Mucosa of descending colon (tissue), 3 donors: ENCODE measurements at regions not wholly inside any gene's neighbourhood (a gene's known extent, or its start where the extent isn't known, plus 50 kb on each side); places are given as distances from the start of the nearest gene placed in this dataset.

Experiments
- ATAC-seq: fragments of 200-7000 bp; cut with Tn5 transposase; one replicate; pipeline ENCODE4 v1.9.1; 2020; ENCODE audit warnings: mild to moderate bottlenecking, moderate library complexity
- DNase-seq, 3 donors: peaks; one replicate each; pipeline ENCODE4 v3.0.0-alpha.2; 2020
- H3K36me3 ChIP-seq: fragments of 200-600 bp; one replicate; pipeline ENCODE4 v1.8.0; 2021; ENCODE audit warnings: low read depth, mild to moderate bottlenecking
- H3K4me1 ChIP-seq: fragments of 200-600 bp; one replicate; pipeline ENCODE4 v1.8.0; 2021; ENCODE audit warnings: low read depth, mild to moderate bottlenecking
- H3K4me3 ChIP-seq: fragments of 200-600 bp; one replicate; pipeline ENCODE4 v1.8.0; 2021; ENCODE audit warnings: mild to moderate bottlenecking
- H3K9me3 ChIP-seq: fragments of 200-600 bp; one replicate; pipeline ENCODE4 v1.8.0; 2021; ENCODE audit warnings: mild to moderate bottlenecking
- intact Hi-C, 2 donors: fragments of 100-400 bp; cut with DNase I in 1 of 2; cut with micrococcal nuclease in 1 of 2; formaldehyde crosslinking; loops; one replicate each; pipeline versions ENCODE4 v1.11.0 to v1.11.1; 2022; cut with DNase I, micrococcal nuclease
- TF ChIP-seq, protein P1 (sequence below): fragments of 200-600 bp; IDR thresholded peaks from one replicate; pipeline ENCODE4 v1.8.0; 2022; ENCODE audit warnings: antibody characterized with exemption, mild to moderate bottlenecking
- donor health status: DM: no; HTN: no; CAD: no; lungs with moderate emphysema.
- donor health status: DM: no; HTN: no; CAD: no.
- donor health status: DM: no; HTN: yes; CAD: no.

- Histone ChIP-seq H3K4me1 (no peaks in the 10 kb centered on the region), H3K9me3 (peaks cover 4% of the 10 kb centered on the region), H3K4me3 (no peak overlapping the region), H3K36me3 (no peaks in the 10 kb centered on the region)
- intact Hi-C loops: no loop called here
- TF ChIP-seq, protein P1, sequence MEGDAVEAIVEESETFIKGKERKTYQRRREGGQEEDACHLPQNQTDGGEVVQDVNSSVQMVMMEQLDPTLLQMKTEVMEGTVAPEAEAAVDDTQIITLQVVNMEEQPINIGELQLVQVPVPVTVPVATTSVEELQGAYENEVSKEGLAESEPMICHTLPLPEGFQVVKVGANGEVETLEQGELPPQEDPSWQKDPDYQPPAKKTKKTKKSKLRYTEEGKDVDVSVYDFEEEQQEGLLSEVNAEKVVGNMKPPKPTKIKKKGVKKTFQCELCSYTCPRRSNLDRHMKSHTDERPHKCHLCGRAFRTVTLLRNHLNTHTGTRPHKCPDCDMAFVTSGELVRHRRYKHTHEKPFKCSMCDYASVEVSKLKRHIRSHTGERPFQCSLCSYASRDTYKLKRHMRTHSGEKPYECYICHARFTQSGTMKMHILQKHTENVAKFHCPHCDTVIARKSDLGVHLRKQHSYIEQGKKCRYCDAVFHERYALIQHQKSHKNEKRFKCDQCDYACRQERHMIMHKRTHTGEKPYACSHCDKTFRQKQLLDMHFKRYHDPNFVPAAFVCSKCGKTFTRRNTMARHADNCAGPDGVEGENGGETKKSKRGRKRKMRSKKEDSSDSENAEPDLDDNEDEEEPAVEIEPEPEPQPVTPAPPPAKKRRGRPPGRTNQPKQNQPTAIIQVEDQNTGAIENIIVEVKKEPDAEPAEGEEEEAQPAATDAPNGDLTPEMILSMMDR: no peak
- ATAC-seq (no peak), DNase-seq (no peak)
Observed at GRCh38 chr2:81304154-81304830, 999.7 kb upstream of the LRRTM1 start.

DNA sequence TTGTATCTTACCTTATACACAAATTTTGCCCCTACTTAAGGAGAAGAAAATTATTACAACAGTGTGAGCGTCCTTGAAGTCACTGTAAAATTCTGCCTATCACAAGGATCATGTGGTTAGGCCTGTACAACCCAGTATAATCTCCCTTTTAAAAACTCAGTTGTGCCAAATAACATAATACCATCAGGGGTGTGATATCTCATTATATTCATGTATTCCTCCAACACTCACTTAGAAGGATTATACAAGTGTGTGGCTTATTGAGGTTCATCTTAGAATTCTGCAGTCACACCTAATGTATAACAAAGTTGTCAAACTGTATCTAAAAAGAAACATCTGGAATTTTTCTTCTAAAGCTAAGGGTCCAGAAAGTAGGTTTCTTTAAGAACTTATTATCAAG is 998.8 kb upstream of the LRRTM1 start:
- peaks cover 8% of the 10 kb centered on the region for H3K9me3 ChIP-seq
- TF ChIP-seq, protein P1: no peak
- DNase-seq (no peak), ATAC-seq (no peak)
- no peaks in the 10 kb centered on the region for H3K4me1 ChIP-seq
- H3K36me3 ChIP-seq: no peaks in the 10 kb centered on the region
- H3K4me3 ChIP-seq: no peak overlapping the region
- intact Hi-C loops: no loop called here

- intact Hi-C loops: no loop called here
- Histone ChIP-seq H3K4me3 (no peak overlapping the region), H3K36me3 (no peaks in the 10 kb centered on the region), H3K9me3 (peaks cover 13% of the 10 kb centered on the region), H3K4me1 (no peaks in the 10 kb centered on the region)
- TF ChIP-seq, protein P1: no peak
- ATAC-seq (no peak), DNase-seq (no peak)
Observed at GRCh38 chr2:81299841-81300240, 995.3 kb upstream of the LRRTM1 start.

DNA sequence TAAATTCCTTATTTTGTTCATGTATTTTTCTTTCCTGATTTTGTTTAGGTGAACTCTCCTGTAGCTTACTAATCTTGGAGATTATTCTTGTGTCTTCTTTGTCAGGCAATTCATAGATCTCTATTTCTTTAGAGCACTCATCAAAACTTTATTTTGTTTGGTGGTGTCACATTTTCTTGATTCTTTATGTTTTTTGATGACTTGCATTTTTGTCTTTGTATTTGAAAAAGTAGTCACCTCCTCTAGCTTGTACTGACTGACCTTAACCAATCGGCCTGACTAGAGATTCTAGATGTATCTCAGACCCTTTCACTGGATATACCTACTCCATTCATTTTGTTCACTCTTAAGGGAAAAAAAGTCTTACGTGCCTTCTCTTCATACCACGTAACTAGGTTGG is 986.3 kb upstream of the LRRTM1 start:
- no peaks in the 10 kb centered on the region for H3K4me1 ChIP-seq
- TF ChIP-seq, protein P1: no peak
- intact Hi-C loops: no loop called here
- DNase-seq: no peak
- H3K9me3 ChIP-seq: peaks cover 12% of the 10 kb centered on the region
- no peaks in the 10 kb centered on the region for H3K36me3 ChIP-seq
- no peak for ATAC-seq
- no peak overlapping the region for H3K4me3 ChIP-seq

- H3K4me1 ChIP-seq: no peaks in the 10 kb centered on the region
- no peaks in the 10 kb centered on the region for H3K36me3 ChIP-seq
- H3K9me3 ChIP-seq: no peaks in the 10 kb centered on the region
- no peak for DNase-seq
- TF ChIP-seq, protein P1: no peak
- ATAC-seq: no peak
- intact Hi-C loops: no loop called here
- H3K4me3 ChIP-seq: no peak overlapping the region
Observed at GRCh38 chr2:81283081-81283480, 978.5 kb upstream of the LRRTM1 start.
